CD1c-positive myeloid dendritic cell (primary cell): ENCODE measurements at regions not wholly inside any gene's neighbourhood (a gene's known extent, or its start where the extent isn't known, plus 50 kb on each side); places are given as distances from the start of the nearest gene placed in this dataset.

Experiments used
- DNase-seq: peaks from one replicate; pipeline ENCODE4 v3.0.0-alpha.2; 2016; ENCODE audit errors: extremely low spot score

- peak; percentile 3 for DNase-seq
Measured at GRCh38 chr9:118059484-118060278, 355.5 kb downstream of the TLR4 start.

GRCh38 chr9:118083161-118083560, 379.0 kb downstream of the TLR4 start:
- no peak for DNase-seq

GRCh38 chr9:118088090-118088489, 383.9 kb downstream of the TLR4 start:
- DNase-seq = no peak

GRCh38 chr9:118091226-118091625, 387.0 kb downstream of the TLR4 start:
- DNase-seq = no peak

- no peak for DNase-seq
Measured at GRCh38 chr9:118091711-118092500, 387.7 kb downstream of the TLR4 start.

- DNase-seq = no peak
Measured at GRCh38 chr9:118094387-118094786, 390.2 kb downstream of the TLR4 start.

GRCh38 chr9:118100529-118101419, 396.6 kb downstream of the TLR4 start:
- no peak for DNase-seq

- no peak for DNase-seq
Measured at GRCh38 chr9:118104363-118104762, 400.2 kb downstream of the TLR4 start.

GRCh38 chr9:118108971-118109370, 404.8 kb downstream of the TLR4 start:
- DNase-seq = no peak

- no peak for DNase-seq
Measured at GRCh38 chr9:118109542-118109941, 405.3 kb downstream of the TLR4 start.

GRCh38 chr9:118121361-118121760, 417.2 kb downstream of the TLR4 start:
- no peak for DNase-seq

- DNase-seq = no peak
Measured at GRCh38 chr9:118128313-118128712, 424.1 kb downstream of the TLR4 start.

- DNase-seq = no peak
Measured at GRCh38 chr9:118129541-118129940, 425.3 kb downstream of the TLR4 start.

GRCh38 chr9:118148990-118149389, 444.8 kb downstream of the TLR4 start:
- DNase-seq = no peak

GRCh38 chr9:118156846-118157245, 452.6 kb downstream of the TLR4 start:
- DNase-seq = no peak

- DNase-seq = no peak
Measured at GRCh38 chr9:118162716-118163115, 458.5 kb downstream of the TLR4 start.

- DNase-seq = no peak
Measured at GRCh38 chr9:118163751-118164150, 459.5 kb downstream of the TLR4 start.

- no peak for DNase-seq
Measured at GRCh38 chr9:118165451-118165850, 461.2 kb downstream of the TLR4 start.

GRCh38 chr9:118170032-118170955, 466.1 kb downstream of the TLR4 start:
- DNase-seq = no peak

- no peak for DNase-seq
Measured at GRCh38 chr9:118177241-118177640, 473.0 kb downstream of the TLR4 start.

GRCh38 chr9:118183576-118183975, 479.4 kb downstream of the TLR4 start:
- no peak for DNase-seq
